ENCODE measurements at regions not wholly inside any gene's neighbourhood (a gene's known extent, or its start where the extent isn't known, plus 50 kb on each side); places are given as distances from the start of the nearest gene placed in this dataset.

DNA sequence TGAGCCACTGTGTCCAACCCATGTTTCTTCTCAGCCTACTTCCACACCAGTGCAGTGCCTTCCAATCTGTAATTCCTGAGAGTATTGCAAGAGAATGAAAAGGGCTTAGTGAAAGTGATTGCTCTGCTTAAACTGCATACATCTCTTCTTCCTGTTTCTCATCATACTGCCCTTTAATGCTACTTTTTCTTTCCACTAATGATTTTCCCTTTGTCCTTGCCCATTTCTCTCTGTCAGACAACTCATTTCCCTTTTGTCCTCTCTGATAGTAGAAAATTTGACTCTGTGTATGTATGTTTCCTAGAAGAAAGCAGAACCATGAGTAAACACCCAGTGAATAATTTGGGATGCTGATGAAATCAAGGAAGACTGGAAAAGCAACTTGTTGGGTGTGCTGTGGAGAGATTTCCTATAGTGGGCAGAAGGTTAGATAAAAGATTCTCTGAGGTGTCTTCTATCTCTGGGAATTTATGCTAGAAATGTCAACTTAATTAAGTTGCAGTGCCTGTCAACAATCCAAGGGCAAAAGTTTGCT is 102.2 kb upstream of the CHD1 start:
- TF ChIP-seq NRF1 (IDR thresholded peaks at IDR 0.05; ENCODE audit: low read depth, low read length): no peak
- TF ChIP-seq, protein P1, sequence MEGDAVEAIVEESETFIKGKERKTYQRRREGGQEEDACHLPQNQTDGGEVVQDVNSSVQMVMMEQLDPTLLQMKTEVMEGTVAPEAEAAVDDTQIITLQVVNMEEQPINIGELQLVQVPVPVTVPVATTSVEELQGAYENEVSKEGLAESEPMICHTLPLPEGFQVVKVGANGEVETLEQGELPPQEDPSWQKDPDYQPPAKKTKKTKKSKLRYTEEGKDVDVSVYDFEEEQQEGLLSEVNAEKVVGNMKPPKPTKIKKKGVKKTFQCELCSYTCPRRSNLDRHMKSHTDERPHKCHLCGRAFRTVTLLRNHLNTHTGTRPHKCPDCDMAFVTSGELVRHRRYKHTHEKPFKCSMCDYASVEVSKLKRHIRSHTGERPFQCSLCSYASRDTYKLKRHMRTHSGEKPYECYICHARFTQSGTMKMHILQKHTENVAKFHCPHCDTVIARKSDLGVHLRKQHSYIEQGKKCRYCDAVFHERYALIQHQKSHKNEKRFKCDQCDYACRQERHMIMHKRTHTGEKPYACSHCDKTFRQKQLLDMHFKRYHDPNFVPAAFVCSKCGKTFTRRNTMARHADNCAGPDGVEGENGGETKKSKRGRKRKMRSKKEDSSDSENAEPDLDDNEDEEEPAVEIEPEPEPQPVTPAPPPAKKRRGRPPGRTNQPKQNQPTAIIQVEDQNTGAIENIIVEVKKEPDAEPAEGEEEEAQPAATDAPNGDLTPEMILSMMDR (IDR thresholded peaks at IDR 0.05): no peak
- TF ChIP-seq JUND (IDR thresholded peaks at IDR 0.05): no peak
- TF ChIP-seq TAF1 (IDR thresholded peaks at IDR 0.05; ENCODE audit: borderline replicate concordance, low read depth, low read length): no peak

Measured in SK-N-SH (cell line).